ENCODE measurements at regions not wholly inside any gene's neighbourhood (a gene's known extent, or its start where the extent isn't known, plus 50 kb on each side); places are given as distances from the start of the nearest gene placed in this dataset.

- no peaks in the 10 kb centered on the region for H3K9me3 ChIP-seq
- TF ChIP-seq CTCF (IDR thresholded peaks at IDR 0.05) (no peak), POLR2A (IDR thresholded peaks at IDR 0.05) (no peak)
- WGBS, 2 donors: 90 to 94% methylated on average over 4 to 12 of the region's 12 CpGs
- intact Hi-C loops (cut with DNase I; ENCODE audit: low total_unique reads): no loop called here
- H3K27ac ChIP-seq: no peak overlapping the region
- H3K4me3 ChIP-seq: no peak overlapping the region
- DNase-seq: no peak
- no peaks in the 10 kb centered on the region for H3K27me3 ChIP-seq
- H3K36me3 ChIP-seq (ENCODE audit: low read depth, missing control alignments): no peaks in the 10 kb centered on the region
- no peaks in the 10 kb centered on the region for H3K4me1 ChIP-seq
Observed at GRCh38 chr4:44071959-44072955, 376.4 kb downstream of the KCTD8 start.

GRCh38 chr4:44086753-44087152 lies 361.9 kb downstream of the KCTD8 start:
- no peaks in the 10 kb centered on the region for H3K36me3 ChIP-seq (ENCODE audit: low read depth, missing control alignments)
- no peak for TF ChIP-seq CTCF (IDR thresholded peaks at IDR 0.05)
- TF ChIP-seq POLR2A (IDR thresholded peaks at IDR 0.05): no peak
- DNase-seq: no peak
- H3K9me3 ChIP-seq: no peaks in the 10 kb centered on the region
- no peak overlapping the region for H3K4me3 ChIP-seq
- H3K27me3 ChIP-seq: no peaks in the 10 kb centered on the region
- intact Hi-C loops (cut with DNase I; ENCODE audit: low total_unique reads): no loop called here
- no peak overlapping the region for H3K27ac ChIP-seq
- no peaks in the 10 kb centered on the region for H3K4me1 ChIP-seq

GRCh38 chr4:44093390-44093789 lies 355.2 kb downstream of the KCTD8 start:
- no peak for DNase-seq
- TF ChIP-seq POLR2A (IDR thresholded peaks at IDR 0.05) (no peak), CTCF (IDR thresholded peaks at IDR 0.05) (no peak)
- H3K36me3 ChIP-seq (ENCODE audit: low read depth, missing control alignments): no peaks in the 10 kb centered on the region
- H3K27me3 ChIP-seq: no peaks in the 10 kb centered on the region
- intact Hi-C loops (cut with DNase I; ENCODE audit: low total_unique reads): no loop called here
- H3K4me3 ChIP-seq: no peak overlapping the region
- no peaks in the 10 kb centered on the region for H3K9me3 ChIP-seq
- no peak overlapping the region for H3K27ac ChIP-seq
- no peaks in the 10 kb centered on the region for H3K4me1 ChIP-seq

- DNase-seq: no peak
- Histone ChIP-seq H3K9me3 (no peaks in the 10 kb centered on the region), H3K4me3 (no peak overlapping the region), H3K27me3 (no peaks in the 10 kb centered on the region), H3K27ac (no peak overlapping the region), H3K36me3 (ENCODE audit: low read depth, missing control alignments) (no peaks in the 10 kb centered on the region), H3K4me1 (no peaks in the 10 kb centered on the region)
- intact Hi-C loops (cut with DNase I; ENCODE audit: low total_unique reads): no loop called here
- WGBS, 2 donors: 85 to 87% methylated on average over 7 of the region's 7 CpGs
- TF ChIP-seq CTCF (IDR thresholded peaks at IDR 0.05): no peak
- no peak for TF ChIP-seq POLR2A (IDR thresholded peaks at IDR 0.05)
Observed at GRCh38 chr4:44098973-44099372, 349.6 kb downstream of the KCTD8 start.

GRCh38 chr4:44100456-44100855 lies 348.2 kb downstream of the KCTD8 start:
- H3K4me3 ChIP-seq: no peak overlapping the region
- H3K9me3 ChIP-seq: no peaks in the 10 kb centered on the region
- H3K27ac ChIP-seq: no peak overlapping the region
- intact Hi-C loops (cut with DNase I; ENCODE audit: low total_unique reads): no loop called here
- TF ChIP-seq POLR2A (IDR thresholded peaks at IDR 0.05): no peak
- no peak for TF ChIP-seq CTCF (IDR thresholded peaks at IDR 0.05)
- DNase-seq: no peak
- H3K36me3 ChIP-seq (ENCODE audit: low read depth, missing control alignments): no peaks in the 10 kb centered on the region
- 85 to 86% methylated on average over 6 of the region's 6 CpGs for WGBS, 2 donors
- no peaks in the 10 kb centered on the region for H3K27me3 ChIP-seq
- no peaks in the 10 kb centered on the region for H3K4me1 ChIP-seq
